ENCODE measurements at regions not wholly inside any gene's neighbourhood (a gene's known extent, or its start where the extent isn't known, plus 50 kb on each side); places are given as distances from the start of the nearest gene placed in this dataset.

DNA sequence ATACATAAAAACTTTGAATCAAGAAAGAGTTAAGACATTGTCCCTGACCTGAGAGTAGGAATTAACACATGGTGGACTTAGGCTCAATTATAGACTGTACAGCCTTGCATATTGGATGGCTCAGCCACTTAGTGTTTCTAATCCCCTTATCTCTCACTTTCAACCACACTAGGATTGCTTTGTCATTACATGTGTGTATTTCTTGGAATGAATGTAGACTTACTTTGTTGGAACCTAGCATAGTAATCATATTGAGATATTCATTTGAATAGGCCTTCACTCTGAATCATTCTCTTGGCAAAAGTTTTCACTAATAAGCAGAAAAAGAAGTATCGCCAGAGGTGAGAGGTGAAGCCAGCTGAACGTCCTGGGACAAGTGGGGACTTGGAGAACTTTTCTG, 1973.9 kb upstream of the FLRT2 start:
- TF ChIP-seq, protein P1, sequence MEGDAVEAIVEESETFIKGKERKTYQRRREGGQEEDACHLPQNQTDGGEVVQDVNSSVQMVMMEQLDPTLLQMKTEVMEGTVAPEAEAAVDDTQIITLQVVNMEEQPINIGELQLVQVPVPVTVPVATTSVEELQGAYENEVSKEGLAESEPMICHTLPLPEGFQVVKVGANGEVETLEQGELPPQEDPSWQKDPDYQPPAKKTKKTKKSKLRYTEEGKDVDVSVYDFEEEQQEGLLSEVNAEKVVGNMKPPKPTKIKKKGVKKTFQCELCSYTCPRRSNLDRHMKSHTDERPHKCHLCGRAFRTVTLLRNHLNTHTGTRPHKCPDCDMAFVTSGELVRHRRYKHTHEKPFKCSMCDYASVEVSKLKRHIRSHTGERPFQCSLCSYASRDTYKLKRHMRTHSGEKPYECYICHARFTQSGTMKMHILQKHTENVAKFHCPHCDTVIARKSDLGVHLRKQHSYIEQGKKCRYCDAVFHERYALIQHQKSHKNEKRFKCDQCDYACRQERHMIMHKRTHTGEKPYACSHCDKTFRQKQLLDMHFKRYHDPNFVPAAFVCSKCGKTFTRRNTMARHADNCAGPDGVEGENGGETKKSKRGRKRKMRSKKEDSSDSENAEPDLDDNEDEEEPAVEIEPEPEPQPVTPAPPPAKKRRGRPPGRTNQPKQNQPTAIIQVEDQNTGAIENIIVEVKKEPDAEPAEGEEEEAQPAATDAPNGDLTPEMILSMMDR (IDR thresholded peaks at IDR 0.05): no peak
- TF ChIP-seq SIN3A (IDR thresholded peaks at IDR 0.05; ENCODE audit: borderline replicate concordance, insufficient read depth, low read depth, low read length): no peak
